H9 (cell line): ENCODE measurements at regions not wholly inside any gene's neighbourhood (a gene's known extent, or its start where the extent isn't known, plus 50 kb on each side); places are given as distances from the start of the nearest gene placed in this dataset.
A peak's percentile ranks its signal among the peaks of the same experiment; 100 is the strongest.

Experiments
- DNase-seq: peaks from one replicate; pipeline ENCODE4 v3.0.0-alpha.2; 2017
- H2AFZ ChIP-seq: one replicate; pipeline ENCODE4 v1.6.1; 2013; ENCODE audit warnings: mild to moderate bottlenecking, low read length, control low read depth, moderate library complexity
- H2AK5ac ChIP-seq: 2 replicates; pipeline ENCODE4 v1.6.1; 2013; ENCODE audit warnings: low read length, control low read depth, mixed read lengths; ENCODE audit not compliant: insufficient read length
- H2BK120ac ChIP-seq: one replicate; pipeline ENCODE4 v1.6.1; 2013; ENCODE audit warnings: low read depth, mild to moderate bottlenecking, low read length, control low read depth, inconsistent platforms; ENCODE audit not compliant: poor library complexity, severe bottlenecking
- H2BK12ac ChIP-seq: 2 replicates; pipeline ENCODE4 v1.6.1; 2013; ENCODE audit warnings: low read length, control low read depth, mixed read lengths, low read depth; ENCODE audit not compliant: insufficient read length
- H2BK15ac ChIP-seq: 2 replicates; pipeline ENCODE4 v1.6.1; 2013; ENCODE audit warnings: low read depth, low read length, control low read depth
- H2BK20ac ChIP-seq: one replicate; pipeline ENCODE4 v1.6.1; 2013; ENCODE audit warnings: low read depth, mild to moderate bottlenecking, low read length, control low read depth, inconsistent platforms; ENCODE audit not compliant: poor library complexity, severe bottlenecking
- H2BK5ac ChIP-seq: 2 replicates; pipeline ENCODE4 v1.6.1; 2013; ENCODE audit warnings: low read length, control low read depth, mixed read lengths; ENCODE audit not compliant: insufficient read length
- H3K14ac ChIP-seq: 2 replicates; pipeline ENCODE4 v1.6.1; 2013; ENCODE audit warnings: low read length, control low read depth; ENCODE audit not compliant: insufficient read depth
- H3K18ac ChIP-seq: 2 replicates; pipeline ENCODE4 v1.6.1; 2013; ENCODE audit warnings: low read depth, mild to moderate bottlenecking, mixed read lengths, low read length, control low read depth; ENCODE audit not compliant: insufficient read length
- H3K23ac ChIP-seq: 2 replicates; pipeline ENCODE4 v1.6.1; 2013; ENCODE audit warnings: low read length, control low read depth, mixed read lengths, low read depth; ENCODE audit not compliant: insufficient read length
- H3K23me2 ChIP-seq: 2 replicates; pipeline ENCODE4 v1.6.1; 2013; ENCODE audit warnings: low read depth, mild to moderate bottlenecking, mixed read lengths, low read length, control low read depth; ENCODE audit not compliant: insufficient read length, poor library complexity, severe bottlenecking
- H3K27ac ChIP-seq: 2 replicates; pipeline ENCODE4 v1.5.1; 2013; ENCODE audit warnings: low read length, control low read depth, mixed read lengths, low read depth; ENCODE audit not compliant: insufficient read length
- H3K27me3 ChIP-seq: 2 replicates; pipeline ENCODE4 v1.6.1; 2013; ENCODE audit warnings: low read length, control low read depth, inconsistent platforms; ENCODE audit not compliant: insufficient read depth
- H3K4ac ChIP-seq: 2 replicates; pipeline ENCODE4 v1.6.1; 2013; ENCODE audit warnings: low read depth, mild to moderate bottlenecking, control low read depth, inconsistent platforms, low read length, moderate library complexity
- H3K4me1 ChIP-seq: 2 replicates; pipeline ENCODE4 v1.6.1; 2013; ENCODE audit warnings: low read length, control low read depth, inconsistent platforms; ENCODE audit not compliant: insufficient read depth
- H3K4me2 ChIP-seq: 2 replicates; pipeline ENCODE4 v1.6.1; 2013; ENCODE audit warnings: low read length, control low read depth, mixed read lengths; ENCODE audit not compliant: insufficient read length, insufficient read depth
- H3K56ac ChIP-seq: 2 replicates; pipeline ENCODE4 v1.6.1; 2013; ENCODE audit warnings: low read depth, mild to moderate bottlenecking, mixed read lengths, low read length, control low read depth; ENCODE audit not compliant: insufficient read length
- H3K79me1 ChIP-seq: 2 replicates; pipeline ENCODE4 v1.6.1; 2013; ENCODE audit warnings: low read depth, mild to moderate bottlenecking, moderate library complexity, low read length, control low read depth, inconsistent platforms; ENCODE audit not compliant: insufficient read depth, poor library complexity, severe bottlenecking
- H3K79me2 ChIP-seq: 2 replicates; pipeline ENCODE4 v1.6.1; 2013; ENCODE audit warnings: low read length, control low read depth, inconsistent platforms; ENCODE audit not compliant: insufficient read depth
- H3K9ac ChIP-seq: 2 replicates; pipeline ENCODE4 v1.6.1; 2013; ENCODE audit warnings: low read length, control low read depth, mixed read lengths; ENCODE audit not compliant: insufficient read length; ENCODE audit errors: extremely low read depth
- H3K9me3 ChIP-seq: one replicate; pipeline ENCODE4 v1.6.1; 2013; ENCODE audit warnings: low read depth, low read length, inconsistent platforms; ENCODE audit not compliant: control insufficient read depth
- H3T11ph ChIP-seq: one replicate; pipeline ENCODE4 v1.6.1; 2013; ENCODE audit warnings: mild to moderate bottlenecking, low read length, control low read depth, inconsistent platforms
- H4K20me1 ChIP-seq: one replicate; pipeline ENCODE4 v1.6.1; 2013; ENCODE audit not compliant: control insufficient read depth, insufficient read length, insufficient read depth
- H4K5ac ChIP-seq: 2 replicates; pipeline ENCODE4 v1.6.1; 2013; ENCODE audit warnings: low read depth, mild to moderate bottlenecking, mixed read lengths, low read length, control low read depth; ENCODE audit not compliant: insufficient read length
- H4K8ac ChIP-seq: replicated peaks from 2 replicates; pipeline ENCODE4 v1.6.1; 2013; ENCODE audit warnings: low read length, control low read depth, mixed read lengths, low read depth; ENCODE audit not compliant: insufficient read length
- H4K91ac ChIP-seq: 2 replicates; pipeline ENCODE4 v1.6.1; 2013; ENCODE audit warnings: low read depth, mild to moderate bottlenecking, moderate library complexity, mixed read lengths, low read length, control low read depth; ENCODE audit not compliant: insufficient read length
- H3K27ac Mint-ChIP-seq, 3 experiments: 2 replicates in 2 of 3; 3 replicates in 1 of 3; pipeline ENCODE4 v1.8.0; 2020 to 2021; ENCODE audit warnings: mixed read lengths in 3 of 3, mild to moderate bottlenecking in 1 of 3, moderate library complexity in 1 of 3
- H3K27me3 Mint-ChIP-seq: 2 replicates; pipeline ENCODE4 v1.8.0; 2021; ENCODE audit warnings: low read depth, mild to moderate bottlenecking, moderate library complexity, mixed read lengths
- H3K36me3 Mint-ChIP-seq, 3 experiments: 2 replicates in 2 of 3; 3 replicates in 1 of 3; pipeline ENCODE4 v1.8.0; 2020 to 2021; ENCODE audit warnings: low read depth in 3 of 3, mixed read lengths in 3 of 3; ENCODE audit not compliant: insufficient read depth in 1 of 3
- H3K4me1 Mint-ChIP-seq, 2 experiments: 2 replicates each; pipeline ENCODE4 v1.8.0; 2020; ENCODE audit warnings: mixed read lengths in 2 of 2
- H3K4me3 Mint-ChIP-seq, 2 experiments: 2 replicates in 1 of 2; 3 replicates in 1 of 2; pipeline ENCODE4 v1.8.0; 2020 to 2021; ENCODE audit warnings: mild to moderate bottlenecking in 2 of 2, mixed read lengths in 2 of 2, moderate library complexity in 1 of 2
- H3K9me3 Mint-ChIP-seq, 2 experiments: 2 replicates in 1 of 2; 3 replicates in 1 of 2; pipeline ENCODE4 v1.8.0; 2020; ENCODE audit warnings: mild to moderate bottlenecking in 2 of 2, mixed read lengths in 2 of 2, moderate library complexity in 1 of 2
- CTCF ChIP-seq: fragments of 200-600 bp; sonication (generic); conservative IDR thresholded peaks from 3 replicates; pipeline ENCODE4 v1.8.0; 2021; ENCODE audit warnings: antibody characterized with exemption, mild to moderate bottlenecking
- WGBS: extraction: QIAGEN DNeasy Blood & Tissue Kit; methylation state at CpG from one replicate; pipeline ENCODE4 v1.1.7; 2013; ENCODE audit warnings: missing lambda C conversion rate, low lambda C conversion rate, mixed read lengths; ENCODE audit not compliant: insufficient read length; ENCODE audit errors: extremely low coverage; 5-methylcytosine and 5-hydroxymethylcytosine counted together

- DNase-seq, result peak; percentile 41
- Histone ChIP-seq H2BK12ac (no peak overlapping the region), H4K20me1 (no peaks in the 10 kb centered on the region), H4K91ac (no peak overlapping the region), H3K27me3 (no peaks in the 10 kb centered on the region), H3K27ac (no peak overlapping the region), H3K4me1 (no peaks in the 10 kb centered on the region), H3K4ac (no peak overlapping the region), H3K79me2 (no peaks in the 10 kb centered on the region), H3K14ac (no peak overlapping the region), H2BK5ac (no peak overlapping the region), H3K79me1 (no peaks in the 10 kb centered on the region), H4K8ac (no peak overlapping the region), H3K4me2 (no peak overlapping the region), H2BK15ac (no peak overlapping the region), H3K23ac (no peak overlapping the region), H3K23me2 (no peaks in the 10 kb centered on the region), H2BK20ac (no peak overlapping the region), H2AFZ (no peak overlapping the region), H2AK5ac (no peak overlapping the region), H3T11ph (no peak overlapping the region), H3K18ac (no peak overlapping the region), H3K56ac (no peak overlapping the region), H2BK120ac (no peak overlapping the region), H4K5ac (no peak overlapping the region), H3K9me3 (peaks cover 23% of the 10 kb centered on the region), H3K9ac (no peak overlapping the region)
- Mint-ChIP-seq H3K4me1 (peaks cover 0 to 2% of the 10 kb centered on the region in 2 experiments; a peak in 1 of 4 replicates), H3K27ac (no peak overlapping the region), H3K4me3 (no peak overlapping the region), H3K36me3 (peaks cover 0 to 2% (median 1%) of the 10 kb centered on the region in 3 experiments; a peak in 2 of 7 replicates), H3K9me3 (peaks cover 56 to 64% of the 10 kb centered on the region in 2 experiments), H3K27me3 (no peaks in the 10 kb centered on the region)
- no CpG with 5 or more reads among the region's 5 CpGs for WGBS
- TF ChIP-seq CTCF, result peak; percentile 54
These were observed 227.4 kb upstream of the CXorf51B start for GRCh38 chrX:146581981-146582712.
